ENCODE measurements at regions not wholly inside any gene's neighbourhood (a gene's known extent, or its start where the extent isn't known, plus 50 kb on each side); places are given as distances from the start of the nearest gene placed in this dataset.

DNA sequence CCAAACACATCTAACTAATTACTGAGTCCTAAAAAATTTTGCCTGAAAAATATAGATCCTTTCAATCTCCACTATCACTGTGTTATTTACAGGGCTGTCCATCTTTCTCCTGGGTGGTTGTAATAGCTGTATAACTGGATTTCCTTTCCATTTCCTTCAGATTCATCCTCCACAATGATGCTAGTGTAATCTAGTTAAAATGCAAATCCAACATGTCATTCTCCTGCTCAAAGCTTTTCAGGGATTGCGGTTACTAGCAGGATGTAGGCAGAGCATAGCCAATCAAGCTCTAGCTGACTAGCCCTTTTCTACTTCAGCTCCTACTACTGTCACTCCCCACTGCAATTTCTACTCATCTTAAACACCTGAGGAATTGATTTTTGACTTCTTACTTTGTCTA, 283.0 kb downstream of the RAB38 start:
- TF ChIP-seq, protein P1, sequence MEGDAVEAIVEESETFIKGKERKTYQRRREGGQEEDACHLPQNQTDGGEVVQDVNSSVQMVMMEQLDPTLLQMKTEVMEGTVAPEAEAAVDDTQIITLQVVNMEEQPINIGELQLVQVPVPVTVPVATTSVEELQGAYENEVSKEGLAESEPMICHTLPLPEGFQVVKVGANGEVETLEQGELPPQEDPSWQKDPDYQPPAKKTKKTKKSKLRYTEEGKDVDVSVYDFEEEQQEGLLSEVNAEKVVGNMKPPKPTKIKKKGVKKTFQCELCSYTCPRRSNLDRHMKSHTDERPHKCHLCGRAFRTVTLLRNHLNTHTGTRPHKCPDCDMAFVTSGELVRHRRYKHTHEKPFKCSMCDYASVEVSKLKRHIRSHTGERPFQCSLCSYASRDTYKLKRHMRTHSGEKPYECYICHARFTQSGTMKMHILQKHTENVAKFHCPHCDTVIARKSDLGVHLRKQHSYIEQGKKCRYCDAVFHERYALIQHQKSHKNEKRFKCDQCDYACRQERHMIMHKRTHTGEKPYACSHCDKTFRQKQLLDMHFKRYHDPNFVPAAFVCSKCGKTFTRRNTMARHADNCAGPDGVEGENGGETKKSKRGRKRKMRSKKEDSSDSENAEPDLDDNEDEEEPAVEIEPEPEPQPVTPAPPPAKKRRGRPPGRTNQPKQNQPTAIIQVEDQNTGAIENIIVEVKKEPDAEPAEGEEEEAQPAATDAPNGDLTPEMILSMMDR (conservative IDR thresholded peaks at IDR 0.05; ENCODE audit: low read length), result no peak
- no peak for TF ChIP-seq EZH2phosphoT487 (IDR thresholded peaks at IDR 0.05; ENCODE audit: borderline replicate concordance)
